ENCODE measurements at regions not wholly inside any gene's neighbourhood (a gene's known extent, or its start where the extent isn't known, plus 50 kb on each side); places are given as distances from the start of the nearest gene placed in this dataset.
"Not testable (repeated sequence)": the region's sequence is repeated elsewhere in the genome, so short reads cannot be mapped to it uniquely, and the experiment has no call there.

DNA sequence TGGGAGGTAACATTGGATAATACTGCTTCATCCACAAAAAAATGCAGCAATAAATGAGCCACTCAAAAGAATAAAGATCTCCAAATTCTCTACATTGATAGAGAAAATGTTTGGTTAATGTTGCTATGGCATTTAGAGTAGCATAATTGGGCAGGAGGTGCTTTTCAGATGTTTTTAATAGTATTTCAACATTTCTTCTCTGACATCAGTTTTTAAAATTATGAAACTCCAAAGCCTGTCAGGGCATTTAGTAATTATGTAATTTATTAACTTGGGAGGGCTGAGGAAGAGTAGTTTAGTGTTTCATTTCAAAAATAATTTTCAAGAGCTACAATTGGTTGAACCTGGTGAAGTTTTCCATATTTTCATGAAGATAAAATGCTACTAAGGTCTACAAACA lies 211.3 kb upstream of the INTU start:
- H3K27me3 ChIP-seq (ENCODE audit: insufficient read depth, low read length) = no peaks in the 10 kb centered on the region
- H3K36me3 ChIP-seq (ENCODE audit: insufficient read depth, low read length) = no peaks in the 10 kb centered on the region
- H3K4me3 ChIP-seq (ENCODE audit: low read length) = no peak overlapping the region
- no peaks in the 10 kb centered on the region for H3K4me1 ChIP-seq (ENCODE audit: insufficient read depth, low read length)
- no peak overlapping the region for H2AFZ ChIP-seq (ENCODE audit: low read depth, low read length)
- H3K9me3 ChIP-seq (ENCODE audit: low read length) = no peaks in the 10 kb centered on the region

DNA sequence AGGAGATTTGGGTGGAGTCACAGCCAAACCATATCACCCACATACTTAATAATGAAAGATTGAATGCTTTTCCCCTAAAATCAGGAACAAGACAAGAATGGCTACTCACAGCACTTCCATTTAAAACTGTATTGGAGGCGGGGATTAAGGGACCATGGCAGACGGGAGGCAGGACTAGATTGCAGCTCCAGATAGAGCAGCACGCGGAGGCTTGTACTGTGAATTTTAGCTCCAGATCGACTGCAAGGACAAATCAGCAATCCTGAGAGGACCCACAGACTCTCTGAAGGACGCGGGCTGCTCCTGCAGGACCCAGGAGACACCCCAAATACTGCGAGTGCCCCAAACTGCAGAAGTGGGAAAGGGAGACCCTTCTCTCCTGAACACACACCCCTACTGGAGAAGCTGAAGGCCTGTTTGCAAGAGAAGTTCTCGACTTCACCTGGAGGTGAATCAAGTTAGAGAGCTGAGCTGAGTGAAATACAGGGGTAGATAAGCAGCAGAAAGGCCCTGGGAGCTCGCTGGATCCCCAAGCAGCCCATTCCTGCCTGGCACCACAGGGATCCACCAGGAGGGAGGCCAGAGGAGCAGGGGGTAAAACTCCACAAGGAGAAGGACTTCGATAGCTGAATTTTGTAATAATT lies 207.4 kb upstream of the INTU start:
- H3K4me3 ChIP-seq (ENCODE audit: low read length) = no peak overlapping the region
- no peaks in the 10 kb centered on the region for H3K9me3 ChIP-seq (ENCODE audit: low read length)
- H3K27me3 ChIP-seq (ENCODE audit: insufficient read depth, low read length) = no peaks in the 10 kb centered on the region
- no peak overlapping the region for H2AFZ ChIP-seq (ENCODE audit: low read depth, low read length)
- no peaks in the 10 kb centered on the region for H3K4me1 ChIP-seq (ENCODE audit: insufficient read depth, low read length)
- H3K36me3 ChIP-seq (ENCODE audit: insufficient read depth, low read length) = no peaks in the 10 kb centered on the region

DNA sequence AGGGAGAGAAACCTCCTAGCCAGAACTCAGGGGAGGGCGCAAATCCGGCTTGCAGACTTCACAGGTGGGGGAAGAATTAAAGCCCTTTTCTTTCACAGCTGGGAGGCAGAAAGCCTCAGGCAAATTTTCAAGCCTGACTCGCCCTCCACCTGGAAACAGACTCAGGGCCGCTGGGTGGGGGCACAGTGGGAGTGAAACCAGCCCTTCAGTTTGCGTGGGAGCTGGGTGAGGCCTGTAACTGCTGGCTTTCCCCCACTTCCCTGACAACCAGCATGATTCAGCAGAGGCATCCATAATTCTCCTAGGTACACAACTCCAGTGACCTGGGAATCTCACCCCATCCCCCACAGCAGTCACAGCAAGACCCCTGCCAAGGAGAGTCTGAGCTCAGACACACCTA lies 206.9 kb upstream of the INTU start:
- no peaks in the 10 kb centered on the region for H3K36me3 ChIP-seq (ENCODE audit: insufficient read depth, low read length)
- H3K4me3 ChIP-seq (ENCODE audit: low read length) = no peak overlapping the region
- H3K9me3 ChIP-seq (ENCODE audit: low read length) = no peaks in the 10 kb centered on the region
- no peak overlapping the region for H2AFZ ChIP-seq (ENCODE audit: low read depth, low read length)
- no peaks in the 10 kb centered on the region for H3K27me3 ChIP-seq (ENCODE audit: insufficient read depth, low read length)
- no peaks in the 10 kb centered on the region for H3K4me1 ChIP-seq (ENCODE audit: insufficient read depth, low read length)

DNA sequence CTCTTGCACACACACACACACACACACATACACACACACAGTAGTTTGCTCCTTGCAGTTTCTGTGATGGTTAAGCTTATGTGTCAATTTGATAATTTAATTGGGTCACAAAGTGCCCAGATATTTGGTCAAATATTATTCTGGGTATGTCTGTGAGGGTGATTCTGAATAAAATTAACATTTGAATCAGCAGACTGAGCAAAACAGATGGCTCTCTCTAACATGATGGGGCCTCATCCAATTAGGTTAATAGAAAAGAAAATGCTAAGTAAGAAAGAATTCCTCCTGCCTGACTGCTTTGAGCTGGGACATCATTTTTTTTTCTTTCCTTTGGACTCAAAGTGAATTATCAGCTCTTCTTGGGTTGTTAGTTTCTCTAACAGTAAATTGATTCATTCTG lies 191.2 kb upstream of the INTU start:
- Histone ChIP-seq H3K27me3 (ENCODE audit: insufficient read depth, low read length) (no peaks in the 10 kb centered on the region), H3K36me3 (ENCODE audit: insufficient read depth, low read length) (no peaks in the 10 kb centered on the region), H3K4me1 (ENCODE audit: insufficient read depth, low read length) (peaks cover 8% of the 10 kb centered on the region), H2AFZ (ENCODE audit: low read depth, low read length) (no peak overlapping the region), H3K9me3 (ENCODE audit: low read length) (no peaks in the 10 kb centered on the region), H3K4me3 (ENCODE audit: low read length) (no peak overlapping the region)

DNA sequence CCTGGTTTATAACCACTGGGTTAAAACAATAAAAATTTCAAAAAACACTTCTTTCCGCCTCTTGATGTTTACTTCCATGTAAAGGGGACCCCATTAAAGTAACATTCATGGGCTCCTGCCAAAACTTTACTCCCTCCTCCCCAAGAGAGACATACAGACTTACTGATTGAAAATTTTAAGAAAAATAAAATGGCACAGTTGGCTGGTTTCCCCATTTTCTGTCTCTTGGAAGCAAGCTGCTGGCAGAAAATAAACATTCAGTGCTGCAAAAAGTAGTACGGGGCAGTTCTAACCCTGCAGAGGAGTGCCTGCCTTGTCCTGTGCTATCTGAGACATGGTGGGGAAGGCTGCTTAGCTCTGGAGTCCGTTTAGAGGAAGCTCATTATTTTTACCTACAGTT lies 187.3 kb upstream of the INTU start:
- H2AFZ ChIP-seq (ENCODE audit: low read depth, low read length) = no peak overlapping the region
- H3K36me3 ChIP-seq (ENCODE audit: insufficient read depth, low read length) = no peaks in the 10 kb centered on the region
- H3K27me3 ChIP-seq (ENCODE audit: insufficient read depth, low read length) = no peaks in the 10 kb centered on the region
- H3K4me3 ChIP-seq (ENCODE audit: low read length) = no peak overlapping the region
- peaks cover 8% of the 10 kb centered on the region for H3K4me1 ChIP-seq (ENCODE audit: insufficient read depth, low read length)
- no peaks in the 10 kb centered on the region for H3K9me3 ChIP-seq (ENCODE audit: low read length)

DNA sequence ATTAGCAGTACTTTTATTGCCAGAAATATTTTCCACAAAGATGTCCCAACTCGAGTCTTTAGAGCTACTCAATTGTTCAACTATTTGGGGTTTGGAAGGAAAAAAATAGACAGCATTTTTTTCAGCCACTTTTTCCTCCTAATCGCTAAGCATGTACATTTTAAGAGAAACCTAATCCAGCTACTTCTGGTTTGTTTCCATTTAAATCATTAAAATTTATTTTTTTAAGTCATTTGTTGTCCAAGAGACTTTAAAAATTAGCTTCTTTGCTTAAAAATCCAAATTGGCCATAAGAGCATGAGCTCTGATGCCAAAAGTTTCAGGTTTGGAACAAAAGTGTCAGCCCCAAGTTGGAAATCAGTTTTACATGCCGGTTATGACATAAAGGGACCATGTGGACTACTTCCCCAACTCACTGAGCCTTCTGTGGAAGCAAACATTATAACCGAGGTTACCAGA lies 186.3 kb upstream of the INTU start:
- H3K36me3 ChIP-seq (ENCODE audit: insufficient read depth, low read length) = no peaks in the 10 kb centered on the region
- no peaks in the 10 kb centered on the region for H3K27me3 ChIP-seq (ENCODE audit: insufficient read depth, low read length)
- no peak overlapping the region for H3K4me3 ChIP-seq (ENCODE audit: low read length)
- peaks cover 4% of the 10 kb centered on the region for H3K4me1 ChIP-seq (ENCODE audit: insufficient read depth, low read length)
- H2AFZ ChIP-seq (ENCODE audit: low read depth, low read length) = no peak overlapping the region
- H3K9me3 ChIP-seq (ENCODE audit: low read length) = no peaks in the 10 kb centered on the region

DNA sequence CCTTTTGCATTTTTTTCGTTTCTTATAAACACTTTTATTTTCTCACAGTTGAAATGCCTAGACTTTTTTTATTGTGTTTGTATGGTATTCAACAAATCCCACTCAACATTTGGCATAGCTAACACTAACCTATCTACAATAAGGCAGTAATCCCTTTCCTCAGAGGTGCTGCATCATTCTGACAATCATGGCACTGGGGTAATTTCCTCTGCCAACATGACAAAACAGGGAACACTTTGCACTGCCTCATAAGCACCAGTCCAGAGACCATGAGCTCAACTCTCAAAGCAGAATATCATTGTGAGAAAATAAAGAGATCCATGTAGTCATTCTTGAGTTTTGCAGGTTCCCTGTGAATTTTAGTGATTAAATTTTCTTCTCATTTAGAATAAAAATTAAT lies 183.8 kb upstream of the INTU start:
- Histone ChIP-seq H3K27me3 (ENCODE audit: insufficient read depth, low read length) (no peaks in the 10 kb centered on the region), H3K36me3 (ENCODE audit: insufficient read depth, low read length) (no peaks in the 10 kb centered on the region), H3K4me1 (ENCODE audit: insufficient read depth, low read length) (no peaks in the 10 kb centered on the region), H3K4me3 (ENCODE audit: low read length) (no peak overlapping the region), H3K9me3 (ENCODE audit: low read length) (no peaks in the 10 kb centered on the region), H2AFZ (ENCODE audit: low read depth, low read length) (no peak overlapping the region)

DNA sequence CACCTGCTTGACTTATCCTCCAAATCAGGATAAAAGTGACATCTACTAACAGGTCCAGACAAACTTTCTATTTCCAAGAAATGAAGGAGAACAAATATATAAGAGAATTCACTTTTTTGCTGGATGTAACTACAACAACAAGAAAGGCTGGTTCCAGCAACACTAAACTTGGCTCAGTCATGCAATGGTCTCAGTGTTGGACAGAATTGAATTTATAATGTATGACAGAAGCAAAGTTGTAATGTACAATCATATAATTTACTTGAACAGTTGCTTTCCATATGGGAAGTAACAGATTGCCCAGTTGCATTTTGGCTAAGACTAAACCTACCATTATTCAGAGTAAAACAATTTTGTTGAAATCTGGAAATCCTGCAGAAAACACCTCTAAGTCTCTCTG lies 183.3 kb upstream of the INTU start:
- Histone ChIP-seq H3K4me3 (ENCODE audit: low read length) (no peak overlapping the region), H3K27me3 (ENCODE audit: insufficient read depth, low read length) (no peaks in the 10 kb centered on the region), H3K36me3 (ENCODE audit: insufficient read depth, low read length) (no peaks in the 10 kb centered on the region), H3K4me1 (ENCODE audit: insufficient read depth, low read length) (no peaks in the 10 kb centered on the region), H2AFZ (ENCODE audit: low read depth, low read length) (no peak overlapping the region), H3K9me3 (ENCODE audit: low read length) (no peaks in the 10 kb centered on the region)

DNA sequence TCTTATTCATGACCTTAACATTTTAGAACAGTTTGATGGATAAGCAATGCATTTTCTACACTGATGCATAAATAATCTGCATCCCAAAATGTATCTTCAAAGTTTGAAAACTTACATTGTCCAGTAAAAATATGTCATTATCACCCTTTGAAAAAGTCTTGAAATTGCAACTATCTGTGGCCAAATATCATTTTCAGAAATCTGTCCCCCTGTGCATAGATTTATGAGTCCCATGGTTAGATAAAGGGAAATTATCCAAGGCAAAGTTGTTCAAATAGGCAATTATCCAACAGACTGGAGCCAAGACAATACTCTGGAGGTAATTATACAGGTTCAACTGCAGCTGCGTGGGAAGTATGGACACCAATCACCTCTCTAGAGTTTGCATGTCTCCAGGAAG lies 182.5 kb upstream of the INTU start:
- Histone ChIP-seq H3K27me3 (ENCODE audit: insufficient read depth, low read length) (no peaks in the 10 kb centered on the region), H3K36me3 (ENCODE audit: insufficient read depth, low read length) (no peaks in the 10 kb centered on the region), H3K4me1 (ENCODE audit: insufficient read depth, low read length) (no peaks in the 10 kb centered on the region), H3K4me3 (ENCODE audit: low read length) (no peak overlapping the region), H3K9me3 (ENCODE audit: low read length) (no peaks in the 10 kb centered on the region), H2AFZ (ENCODE audit: low read depth, low read length) (no peak overlapping the region)

DNA sequence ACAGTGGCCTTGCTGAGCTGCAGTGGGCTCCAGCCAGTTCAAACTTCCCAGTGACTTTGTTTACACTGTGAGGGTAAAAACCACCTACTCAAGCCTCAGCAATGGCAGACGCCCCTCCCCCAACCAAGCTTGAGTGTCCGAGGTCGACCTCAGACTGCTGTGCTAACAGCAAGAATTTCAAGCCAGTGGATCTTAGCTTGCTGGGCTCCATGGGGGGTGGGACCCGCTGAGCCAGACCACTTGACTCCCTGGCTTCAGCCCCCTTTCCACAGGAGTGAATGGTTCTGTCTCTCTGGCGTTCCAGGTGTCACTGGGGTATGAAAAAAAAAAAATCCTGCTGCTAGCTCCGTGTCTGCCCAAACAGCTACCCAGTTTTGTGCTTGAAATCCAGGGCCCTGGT lies 168.9 kb upstream of the INTU start:
- Histone ChIP-seq H3K4me1 (ENCODE audit: insufficient read depth, low read length) (no peaks in the 10 kb centered on the region), H2AFZ (ENCODE audit: low read depth, low read length) (no peak overlapping the region), H3K9me3 (ENCODE audit: low read length) (no peaks in the 10 kb centered on the region), H3K27me3 (ENCODE audit: insufficient read depth, low read length) (no peaks in the 10 kb centered on the region), H3K36me3 (ENCODE audit: insufficient read depth, low read length) (no peaks in the 10 kb centered on the region), H3K4me3 (ENCODE audit: low read length) (no peak overlapping the region)

DNA sequence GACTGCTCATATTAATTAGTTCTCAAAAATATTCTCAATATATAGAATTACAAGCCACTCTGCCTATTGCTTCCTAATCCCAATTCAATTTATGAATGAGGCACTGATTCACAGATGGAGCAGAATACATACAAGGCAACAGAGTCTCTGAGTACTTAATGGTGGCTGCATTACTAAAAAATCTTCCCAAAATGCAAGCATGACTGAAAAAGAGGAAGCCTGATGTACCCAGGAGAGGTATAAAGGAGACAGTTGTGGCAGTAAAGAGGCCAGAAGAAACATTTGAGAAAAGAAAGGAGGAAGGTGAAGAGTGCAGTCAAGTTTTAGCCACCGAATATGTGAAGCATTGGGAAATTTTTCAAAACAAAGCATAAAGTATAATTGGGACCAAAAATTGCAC lies 163.2 kb upstream of the INTU start:
- Histone ChIP-seq H3K9me3 (ENCODE audit: low read length) (peaks cover 3% of the 10 kb centered on the region), H3K4me3 (ENCODE audit: low read length) (no peak overlapping the region), H2AFZ (ENCODE audit: low read depth, low read length) (no peak overlapping the region), H3K27me3 (ENCODE audit: insufficient read depth, low read length) (no peaks in the 10 kb centered on the region), H3K36me3 (ENCODE audit: insufficient read depth, low read length) (no peaks in the 10 kb centered on the region), H3K4me1 (ENCODE audit: insufficient read depth, low read length) (no peaks in the 10 kb centered on the region)

DNA sequence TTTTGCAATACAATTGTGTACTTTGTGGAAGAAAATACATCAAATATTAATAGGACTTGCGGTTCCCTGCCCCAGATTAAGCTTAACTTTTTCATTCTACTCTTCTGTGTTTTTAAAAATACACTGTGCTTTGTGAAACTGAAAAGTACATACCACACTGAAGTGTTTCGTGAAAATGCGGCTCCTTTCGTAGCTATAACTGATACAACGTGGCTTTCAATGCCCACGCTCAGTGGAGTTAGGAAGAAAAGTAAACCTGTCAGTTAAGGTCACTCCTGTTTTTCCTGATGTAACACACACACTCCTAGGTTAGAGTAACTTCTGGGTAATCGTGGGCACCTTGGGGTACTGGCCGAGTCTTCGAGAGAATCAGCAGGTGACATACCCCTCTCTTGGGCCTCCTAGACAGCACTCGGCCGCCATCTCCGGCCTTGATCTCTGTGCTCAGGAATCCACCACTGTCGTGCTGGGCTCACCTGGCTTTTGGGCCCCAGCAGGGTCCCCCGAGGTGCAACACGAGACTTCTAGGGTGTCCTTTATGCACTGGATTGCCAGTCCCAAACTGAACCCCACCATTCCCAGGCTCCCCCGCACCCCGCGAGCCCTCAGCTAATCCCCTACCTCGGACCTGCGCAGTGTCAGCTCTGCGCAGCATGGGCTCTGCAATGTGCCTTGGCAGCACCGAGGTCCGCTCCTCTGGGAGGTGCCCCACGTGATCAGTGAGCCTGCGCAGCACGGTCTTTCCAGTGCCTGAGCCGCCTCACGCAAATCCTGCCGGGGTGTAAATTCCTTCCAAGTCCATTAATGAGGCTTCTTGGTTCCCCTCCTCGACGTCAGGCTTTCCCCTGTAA lies 162.6 kb upstream of the INTU start:
- Histone ChIP-seq H3K9me3 (ENCODE audit: low read length) (peaks cover 3% of the 10 kb centered on the region), H3K4me1 (ENCODE audit: insufficient read depth, low read length) (no peaks in the 10 kb centered on the region), H3K27me3 (ENCODE audit: insufficient read depth, low read length) (no peaks in the 10 kb centered on the region), H2AFZ (ENCODE audit: low read depth, low read length) (no peak overlapping the region), H3K36me3 (ENCODE audit: insufficient read depth, low read length) (no peaks in the 10 kb centered on the region), H3K4me3 (ENCODE audit: low read length) (no peak overlapping the region)

DNA sequence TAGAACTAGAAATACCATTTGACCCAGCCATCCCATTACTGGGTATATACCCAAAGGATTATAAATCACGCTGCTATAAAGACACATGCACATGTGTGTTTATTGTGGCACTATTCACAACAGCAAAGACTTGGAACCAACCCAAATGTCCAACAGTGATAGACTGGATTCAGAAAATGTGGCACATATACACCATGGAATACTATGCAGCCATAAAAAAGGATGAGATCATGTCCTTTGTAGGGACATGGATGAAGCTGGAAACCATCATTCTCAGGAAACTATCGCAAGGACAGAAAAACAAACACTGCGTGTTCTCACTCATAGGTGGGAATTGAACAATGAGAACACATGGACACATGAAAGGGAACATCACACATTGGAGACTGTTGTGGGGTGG lies 154.5 kb upstream of the INTU start:
- not testable (repeated sequence) for H3K27me3 ChIP-seq (ENCODE audit: insufficient read depth, low read length)
- H3K4me1 ChIP-seq (ENCODE audit: insufficient read depth, low read length) = peaks cover 22% of the 10 kb centered on the region

More for the DNA sequence above, 154.5 kb upstream of the INTU start:
- not testable (repeated sequence) for H2AFZ ChIP-seq (ENCODE audit: low read depth, low read length); H3K9me3 ChIP-seq (ENCODE audit: low read length); H3K4me3 ChIP-seq (ENCODE audit: low read length); H3K36me3 ChIP-seq (ENCODE audit: insufficient read depth, low read length)

Data from neuron (in vitro differentiated cells).